ENCODE measurements at regions not wholly inside any gene's neighbourhood (a gene's known extent, or its start where the extent isn't known, plus 50 kb on each side); places are given as distances from the start of the nearest gene placed in this dataset.

- H3K4me1 ChIP-seq: no peaks in the 10 kb centered on the region
- H3K36me3 ChIP-seq: no peaks in the 10 kb centered on the region
- intact Hi-C loops (cut with DNase I; ENCODE audit: low total_unique reads): no loop called here
- H3K27ac ChIP-seq: no peak overlapping the region
- H3K4me3 ChIP-seq: no peak overlapping the region
- DNase-seq: no peak
- H3K27me3 ChIP-seq (replicated peaks in 1 of 7): no peaks in the 10 kb centered on the region
- TF ChIP-seq CTCF (IDR thresholded peaks at IDR 0.05 in 8 of 11, conservative IDR thresholded peaks at IDR 0.05 in 3 of 11) (no peak), POLR2AphosphoS5 (IDR thresholded peaks at IDR 0.05) (no peak), POLR2A (IDR thresholded peaks at IDR 0.05) (no peak)
- H3K9me3 ChIP-seq: no peaks in the 10 kb centered on the region
- 68 to 81% (median 75%) methylated on average over 3 of the region's 3 CpGs for WGBS, 5 donors
Observed at GRCh38 chr2:220300806-220301205, 673.4 kb downstream of the SLC4A3 start.

- Histone ChIP-seq H3K36me3 (no peaks in the 10 kb centered on the region), H3K27ac (no peak overlapping the region), H3K27me3 (replicated peaks in 1 of 7) (no peaks in the 10 kb centered on the region), H3K4me1 (no peaks in the 10 kb centered on the region), H3K9me3 (no peaks in the 10 kb centered on the region), H3K4me3 (no peak overlapping the region)
- no peak for TF ChIP-seq CTCF (IDR thresholded peaks at IDR 0.05 in 8 of 11, conservative IDR thresholded peaks at IDR 0.05 in 3 of 11)
- no peak for TF ChIP-seq POLR2A (IDR thresholded peaks at IDR 0.05)
- no peak for TF ChIP-seq POLR2AphosphoS5 (IDR thresholded peaks at IDR 0.05)
- intact Hi-C loops (cut with DNase I; ENCODE audit: low total_unique reads): no loop called here
- WGBS, 5 donors: 83 to 97% (median 85%) methylated on average over 1 of the region's 1 CpG
- DNase-seq: no peak
Observed at GRCh38 chr2:220302756-220303155, 675.3 kb downstream of the SLC4A3 start.

- WGBS, 5 donors: 73 to 95% (median 76%) methylated on average over 1 of the region's 1 CpG
- no peak for DNase-seq
- TF ChIP-seq CTCF (IDR thresholded peaks at IDR 0.05 in 8 of 11, conservative IDR thresholded peaks at IDR 0.05 in 3 of 11) (no peak), POLR2AphosphoS5 (IDR thresholded peaks at IDR 0.05) (no peak), POLR2A (IDR thresholded peaks at IDR 0.05) (no peak)
- Histone ChIP-seq H3K4me1 (no peaks in the 10 kb centered on the region), H3K4me3 (no peak overlapping the region), H3K9me3 (no peaks in the 10 kb centered on the region), H3K27ac (no peak overlapping the region), H3K36me3 (no peaks in the 10 kb centered on the region), H3K27me3 (replicated peaks in 1 of 7) (no peaks in the 10 kb centered on the region)
- intact Hi-C loops (cut with DNase I; ENCODE audit: low total_unique reads): no loop called here
Observed at GRCh38 chr2:220309215-220309614, 681.8 kb downstream of the SLC4A3 start.

GRCh38 chr2:220310451-220310861 is 683.0 kb downstream of the SLC4A3 start:
- H3K27ac ChIP-seq: no peak overlapping the region
- 58 to 79% (median 66%) methylated on average over 1 of the region's 1 CpG for WGBS, 5 donors
- intact Hi-C loops (cut with DNase I; ENCODE audit: low total_unique reads): no loop called here
- H3K9me3 ChIP-seq: peaks cover 0 to 7% (median 0%) of the 10 kb centered on the region in 8 donors
- H3K4me1 ChIP-seq: no peaks in the 10 kb centered on the region
- TF ChIP-seq CTCF (IDR thresholded peaks at IDR 0.05 in 8 of 11, conservative IDR thresholded peaks at IDR 0.05 in 3 of 11) (no peak), POLR2AphosphoS5 (IDR thresholded peaks at IDR 0.05) (no peak), POLR2A (IDR thresholded peaks at IDR 0.05) (no peak)
- H3K27me3 ChIP-seq (replicated peaks in 1 of 7): no peaks in the 10 kb centered on the region
- no peaks in the 10 kb centered on the region for H3K36me3 ChIP-seq
- H3K4me3 ChIP-seq: no peak overlapping the region
- no peak for DNase-seq
